22Rv1 (cell line): ENCODE measurements at regions not wholly inside any gene's neighbourhood (a gene's known extent, or its start where the extent isn't known, plus 50 kb on each side); places are given as distances from the start of the nearest gene placed in this dataset.

Experiments used
- H3K27ac ChIP-seq: fragments of 450-650 bp; 2 replicates; pipeline ENCODE4 v1.5.1; 2017
- CTCF ChIP-seq: fragments of 450-650 bp; IDR thresholded peaks from 2 replicates; pipeline ENCODE4 v1.5.1; 2017; ENCODE audit warnings: mild to moderate bottlenecking
- ZFX ChIP-seq: fragments of 450-650 bp; IDR thresholded peaks from 2 replicates; pipeline ENCODE4 v1.6.1; 2017; ENCODE audit warnings: antibody characterized with exemption, borderline replicate concordance

GRCh38 chr3:170718848-170719247 is 133.0 kb upstream of the SLC7A14 start:
- TF ChIP-seq ZFX (no peak), CTCF (no peak)
- no peak overlapping the region for H3K27ac ChIP-seq

GRCh38 chr3:170717410-170718402 is 131.8 kb upstream of the SLC7A14 start:
- no peak overlapping the region for H3K27ac ChIP-seq
- TF ChIP-seq CTCF (no peak), ZFX (no peak)

- no peak overlapping the region for H3K27ac ChIP-seq
- TF ChIP-seq ZFX: no peak
These were observed 130.4 kb upstream of the SLC7A14 start for GRCh38 chr3:170716172-170716805.

- H3K27ac ChIP-seq: no peak overlapping the region
- TF ChIP-seq CTCF: no peak
- TF ChIP-seq ZFX: no peak
These were observed 129.0 kb upstream of the SLC7A14 start for GRCh38 chr3:170714562-170715535.

GRCh38 chr3:170714122-170714521 is 128.2 kb upstream of the SLC7A14 start:
- H3K27ac ChIP-seq: no peak overlapping the region
- TF ChIP-seq CTCF: no peak
- TF ChIP-seq ZFX: no peak

GRCh38 chr3:170713653-170714052 is 127.8 kb upstream of the SLC7A14 start:
- TF ChIP-seq ZFX (no peak), CTCF (no peak)
- H3K27ac ChIP-seq: no peak overlapping the region

- H3K27ac ChIP-seq: no peak overlapping the region
- TF ChIP-seq CTCF: no peak
- TF ChIP-seq ZFX: no peak
These were observed 126.9 kb upstream of the SLC7A14 start for GRCh38 chr3:170712798-170713197.
